GM21825 (cell line): ENCODE measurements at regions not wholly inside any gene's neighbourhood (a gene's known extent, or its start where the extent isn't known, plus 50 kb on each side); places are given as distances from the start of the nearest gene placed in this dataset.

Experiments
- ATAC-seq: cut with Tn5 transposase; IDR thresholded peaks from one replicate; pipeline ENCODE4 v1.9.1; 2021; ENCODE audit warnings: mild to moderate bottlenecking, moderate library complexity; ENCODE audit not compliant: unreplicated experiment

DNA sequence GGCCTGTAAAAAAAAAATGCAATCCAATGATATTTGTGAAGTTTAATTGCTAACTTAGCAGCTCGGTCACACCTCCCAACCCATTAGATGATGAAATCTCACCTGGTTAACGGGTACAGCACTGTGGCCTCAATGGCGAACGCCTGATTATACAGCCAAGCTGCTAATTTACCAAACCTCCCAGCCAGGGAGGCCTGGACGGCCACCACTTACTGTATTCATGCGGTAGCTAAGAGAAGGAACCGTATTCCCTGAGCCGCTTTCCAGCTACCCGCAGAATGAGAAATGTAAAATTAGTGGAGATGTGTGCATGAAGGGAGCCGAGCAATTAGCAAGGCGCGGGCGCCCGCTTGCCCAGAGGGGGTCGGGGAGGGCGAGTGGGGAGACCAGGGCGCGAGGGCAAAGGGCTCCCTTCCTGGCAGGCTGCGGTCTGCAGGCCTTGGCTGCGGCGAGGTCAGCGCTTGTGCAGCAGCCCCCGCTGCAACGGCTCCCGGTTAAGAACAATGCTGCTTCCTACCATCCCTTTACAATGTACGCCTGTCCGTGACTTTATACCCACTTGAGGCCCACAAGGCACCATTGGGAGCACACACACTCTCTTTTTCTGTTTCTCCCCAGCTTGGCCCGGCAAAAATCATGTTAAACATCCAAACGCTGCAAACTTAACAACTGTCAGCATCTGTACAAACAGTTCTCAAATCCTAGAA is 70.4 kb upstream of the TBCA start:
- no peak for ATAC-seq

DNA sequence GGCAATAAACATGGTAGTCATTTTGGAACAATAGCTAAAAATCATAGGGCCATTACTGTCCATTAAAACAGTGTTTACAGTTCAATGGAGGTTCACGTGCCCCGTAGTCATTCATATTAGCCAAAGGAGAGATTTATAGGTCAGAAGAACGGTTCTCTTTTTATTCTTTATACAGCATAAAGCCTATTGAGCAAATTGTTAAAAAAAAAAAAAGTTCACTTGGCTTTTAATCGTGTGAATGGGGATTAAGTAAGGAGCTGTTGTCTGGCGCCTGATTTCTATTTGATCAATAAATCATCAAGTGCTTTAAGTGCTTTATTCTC is 69.1 kb upstream of the TBCA start:
- ATAC-seq: no peak

DNA sequence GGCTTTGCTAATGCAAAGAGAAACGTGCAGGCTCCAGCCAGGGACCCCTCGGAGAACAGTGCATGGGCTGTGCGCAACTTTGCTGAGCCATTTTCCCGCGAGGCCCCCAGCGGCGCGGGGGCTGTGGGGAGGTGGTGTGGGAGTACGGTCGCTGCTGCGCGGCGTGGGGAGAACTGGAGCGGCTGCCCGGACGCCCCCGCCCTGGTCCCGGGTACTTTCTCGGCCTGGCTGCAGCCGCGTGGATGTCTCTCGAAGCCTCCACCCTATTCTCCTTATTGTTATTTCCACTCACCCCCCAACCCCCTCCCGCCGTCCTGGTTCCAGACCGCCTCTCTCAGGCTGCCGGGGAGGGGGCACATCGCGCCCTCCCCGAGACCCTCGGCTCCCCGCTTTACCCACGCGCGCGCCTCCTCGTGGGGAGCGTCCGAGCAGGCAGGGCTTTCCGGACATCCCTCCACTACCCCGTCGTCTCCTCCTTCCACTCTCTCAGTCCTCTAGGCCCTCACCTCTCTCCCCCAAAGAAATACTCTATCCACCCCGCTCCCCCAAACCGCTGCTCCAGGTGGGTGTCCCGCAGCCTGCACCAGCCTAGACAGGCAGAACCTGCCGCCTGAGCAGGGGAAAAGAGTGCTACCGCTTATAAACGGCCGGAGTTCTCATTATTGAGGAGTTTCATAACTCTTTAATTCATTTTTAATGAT is 68.6 kb upstream of the TBCA start:
- no peak for ATAC-seq

DNA sequence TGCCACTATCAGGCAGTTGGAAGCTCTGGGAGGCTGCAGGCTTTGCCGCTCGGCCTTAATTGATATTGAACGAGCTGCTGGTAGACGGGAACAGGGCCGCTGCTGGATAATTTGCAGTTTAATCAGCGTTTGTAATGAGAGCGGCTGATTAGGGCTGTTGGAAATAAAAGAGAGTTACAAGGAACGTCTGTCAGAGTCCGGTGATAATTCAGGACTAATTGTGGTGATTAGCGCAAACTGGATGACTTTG is 68.2 kb upstream of the TBCA start:
- ATAC-seq: no peak

DNA sequence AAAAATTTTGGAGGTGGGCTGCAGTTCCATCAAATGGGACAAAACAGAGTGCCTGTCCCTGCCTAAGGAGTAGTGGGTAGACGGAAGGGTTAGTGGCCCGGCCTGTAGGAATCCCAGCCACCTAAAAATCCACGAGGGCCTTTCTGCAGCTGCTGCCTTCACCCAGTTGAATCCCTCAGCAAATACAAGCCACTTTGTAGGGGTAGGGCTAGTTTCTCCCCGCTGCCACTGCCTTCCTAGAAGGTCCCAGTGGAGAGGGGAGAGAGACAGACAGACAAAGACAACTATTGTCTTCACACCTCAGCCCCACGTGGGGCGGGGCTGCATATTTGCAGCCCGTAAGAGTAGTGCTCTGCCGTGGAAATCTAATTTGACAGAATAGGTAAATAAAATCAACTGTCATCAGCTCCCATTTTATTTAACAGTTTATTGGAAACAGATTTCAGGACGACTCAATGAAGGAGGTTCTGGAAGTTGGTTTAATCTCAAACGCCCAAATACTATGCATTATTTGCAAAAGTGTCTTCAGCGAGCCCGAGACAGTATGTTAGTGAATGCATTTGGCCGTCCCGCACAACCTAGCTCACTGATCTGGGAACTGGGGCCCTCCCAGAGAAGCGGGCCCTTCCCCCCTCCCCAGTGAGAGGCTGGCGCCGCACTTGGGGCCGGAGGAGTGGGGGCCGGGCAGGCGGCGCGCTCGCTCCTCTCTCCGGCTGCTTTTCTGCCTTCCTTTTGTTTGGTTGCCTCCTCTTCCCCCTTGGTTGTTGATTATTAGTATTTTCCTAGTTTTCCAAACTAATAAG is 67.6 kb upstream of the TBCA start:
- ATAC-seq: no peak

DNA sequence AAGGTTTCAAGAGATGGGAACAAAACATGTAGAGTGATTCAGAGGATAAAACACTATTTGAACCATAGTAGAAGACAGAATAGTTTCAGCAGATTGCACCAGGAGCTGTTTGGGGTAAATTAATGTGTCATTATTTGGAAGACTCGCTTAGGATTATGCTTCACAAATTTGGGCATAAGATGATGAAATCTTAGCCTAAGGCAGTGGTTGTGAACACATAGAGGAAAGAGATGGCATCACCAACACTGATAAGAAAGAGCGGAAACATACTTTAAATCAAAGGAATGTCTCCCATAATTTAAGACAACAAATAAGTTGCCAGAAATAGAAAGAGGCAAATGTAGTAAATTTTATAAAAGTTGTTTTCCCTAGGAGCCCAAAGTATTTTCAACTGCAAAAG is 66.1 kb upstream of the TBCA start:
- ATAC-seq: no peak

DNA sequence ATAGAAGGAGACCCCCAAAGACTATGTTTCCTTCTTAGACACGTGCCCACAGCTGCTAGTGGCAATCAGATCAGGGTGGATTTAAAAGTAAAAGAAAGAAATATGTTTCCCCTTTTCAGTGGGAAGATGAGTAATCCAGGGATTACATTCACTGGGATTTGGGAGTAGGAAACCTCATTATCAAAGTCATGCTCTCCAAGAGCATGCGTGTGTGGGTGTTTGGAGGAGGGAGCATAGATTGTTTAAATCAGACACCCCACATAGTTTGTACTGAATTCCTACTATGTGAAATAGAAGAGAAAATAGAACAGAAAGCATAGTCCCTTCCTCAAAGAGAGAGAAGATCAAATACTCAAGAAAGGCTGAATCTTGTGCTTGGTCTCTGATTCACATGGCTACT is 65.5 kb upstream of the TBCA start:
- no peak for ATAC-seq

DNA sequence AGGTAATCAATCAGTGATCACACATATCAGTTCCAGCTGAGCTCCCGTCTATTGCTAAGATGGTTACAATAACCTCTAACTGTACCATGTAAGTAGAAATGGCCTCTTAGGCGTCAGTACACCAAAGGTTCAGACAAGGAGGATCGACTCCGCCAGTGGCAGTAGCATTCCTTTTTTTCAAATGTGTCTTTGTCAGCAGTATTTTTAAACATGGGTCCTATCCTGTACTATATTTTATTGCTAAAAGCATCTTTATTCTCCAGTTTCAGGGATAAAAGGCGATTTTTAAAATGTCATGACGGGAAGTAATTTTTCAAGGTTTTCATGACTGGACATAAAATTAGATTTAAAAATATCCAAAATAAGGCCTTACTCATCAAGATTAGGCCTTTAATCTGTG is 64.8 kb upstream of the TBCA start:
- ATAC-seq: no peak

DNA sequence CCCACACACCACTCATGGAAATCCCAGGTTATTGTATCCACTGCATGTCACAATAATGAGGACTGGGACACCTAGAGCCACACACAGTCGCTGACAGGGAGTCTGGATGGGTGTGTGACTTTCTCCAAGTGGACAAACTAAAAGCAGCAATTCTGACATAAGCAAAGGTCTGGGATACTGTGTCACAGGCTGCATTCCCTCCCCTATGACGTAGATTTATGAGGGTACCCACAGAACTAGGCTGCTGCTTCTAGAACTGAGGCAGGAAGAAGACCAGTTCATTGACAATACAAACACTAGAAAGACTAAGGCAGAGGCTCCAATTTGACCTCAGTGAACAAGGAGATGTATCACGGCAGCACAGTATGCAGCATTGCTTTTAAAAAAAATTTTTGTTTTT is 63.6 kb upstream of the TBCA start:
- ATAC-seq: no peak

DNA sequence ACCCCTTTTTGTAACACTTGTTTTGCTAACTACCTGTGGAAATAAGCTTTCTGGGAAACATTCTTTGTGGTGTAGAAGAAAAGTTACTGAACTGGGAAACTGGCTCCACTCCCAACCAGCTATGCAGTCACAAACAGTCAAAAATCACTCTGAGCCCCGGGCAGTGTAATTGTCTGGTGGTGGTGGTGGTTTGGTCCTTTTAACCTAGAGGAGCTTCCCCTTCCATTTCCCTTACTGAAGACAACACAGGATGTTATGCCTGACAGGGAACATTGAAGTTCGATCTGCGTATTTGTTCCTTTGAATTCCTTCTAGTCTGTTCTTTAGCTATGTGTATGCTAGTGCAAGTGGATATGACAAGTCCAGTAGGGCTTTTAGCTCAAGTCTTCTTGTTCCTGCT is 56.8 kb upstream of the TBCA start:
- ATAC-seq: no peak

DNA sequence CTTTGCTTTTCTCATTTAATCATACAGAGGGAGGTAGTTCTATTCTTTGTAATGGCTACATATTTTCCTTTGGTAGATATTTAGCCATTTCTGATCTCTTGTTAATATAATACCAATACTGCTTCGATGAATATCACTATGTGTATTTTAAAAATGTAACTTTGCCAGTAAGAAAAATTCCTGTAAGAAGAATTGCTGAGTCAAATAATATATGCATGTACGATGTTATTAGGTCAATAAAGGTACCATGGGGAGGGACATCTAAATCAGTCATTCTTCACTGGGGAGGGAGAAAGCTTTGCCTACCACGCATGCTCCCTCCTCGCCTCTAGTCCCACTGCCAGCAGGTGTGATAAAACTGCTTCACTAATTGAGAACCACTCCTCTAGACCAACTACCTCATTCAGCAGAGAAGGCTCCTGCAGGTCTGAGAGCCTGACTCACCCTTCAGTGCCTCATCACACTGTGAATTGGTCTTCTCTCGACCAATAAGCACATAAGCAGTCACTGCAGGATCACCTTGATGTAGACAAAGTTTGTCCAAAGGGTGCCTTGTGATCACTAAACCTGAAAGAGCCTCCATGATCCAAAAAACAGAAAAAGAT is 56.1 kb upstream of the TBCA start:
- ATAC-seq: no peak

DNA sequence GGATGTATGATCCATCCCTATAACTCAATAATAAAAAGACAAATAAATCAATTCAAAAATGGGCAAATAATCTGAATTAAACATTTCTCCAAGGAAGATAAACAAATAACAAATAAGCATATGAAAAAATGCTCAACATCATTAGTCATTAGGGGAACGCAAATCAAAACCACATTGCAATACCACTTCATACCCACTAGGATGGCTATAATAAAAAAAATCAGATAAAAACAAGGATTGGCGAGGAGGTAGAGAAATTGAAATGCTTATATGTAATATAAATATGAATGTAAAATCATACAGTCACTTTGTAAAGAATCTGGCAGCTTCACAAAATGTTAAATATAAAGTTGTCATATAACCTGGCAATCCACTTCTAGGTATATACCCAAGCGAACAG is 52.3 kb upstream of the TBCA start:
- ATAC-seq: no peak
